ENCODE measurements at regions not wholly inside any gene's neighbourhood (a gene's known extent, or its start where the extent isn't known, plus 50 kb on each side); places are given as distances from the start of the nearest gene placed in this dataset.

DNA sequence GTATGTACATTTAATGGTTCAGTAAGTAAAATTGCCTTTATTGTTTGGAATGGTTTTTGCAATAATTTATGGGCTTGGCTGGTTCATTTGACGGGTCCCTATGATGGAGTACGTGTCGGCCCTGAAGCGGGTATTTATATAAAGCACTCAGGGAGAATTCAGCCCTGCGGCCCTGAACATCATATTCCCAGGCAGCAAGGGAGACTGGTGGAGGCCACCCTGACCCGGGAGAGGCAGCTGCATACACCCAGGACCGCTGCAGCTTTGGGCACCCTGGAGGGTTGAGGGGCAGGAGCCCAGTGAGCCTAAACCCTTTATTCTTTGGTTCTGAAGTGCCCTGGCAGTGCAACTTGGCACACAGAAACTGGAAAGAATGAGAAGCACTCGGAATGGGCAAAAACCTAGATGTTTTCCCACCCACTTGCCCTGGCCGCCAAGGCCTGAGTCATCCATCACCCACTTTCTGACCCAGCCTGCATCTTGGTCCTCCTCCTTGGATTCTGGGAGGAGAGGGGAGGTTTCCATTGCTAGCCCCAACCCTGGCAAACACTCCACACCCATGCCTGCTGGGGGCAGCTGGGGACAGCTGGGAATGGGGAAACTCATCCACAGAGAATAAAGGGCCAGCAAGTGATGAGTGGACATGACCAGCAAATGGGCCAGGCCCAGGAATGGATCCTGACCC lies 162.2 kb upstream of the TNRC6C start:
- no peak for DNase-seq (ENCODE audit: low spot score)
- no peak overlapping the region for H3K9ac ChIP-seq (ENCODE audit: low read depth in 1 of 2, low read length in 2 of 2)
- H3K4me3 ChIP-seq (ENCODE audit: low read depth in 1 of 3, low read length in 3 of 3) = no peak overlapping the region
- TF ChIP-seq FOXA2 (IDR thresholded peaks at IDR 0.05) (no peak), RXRA (IDR thresholded peaks at IDR 0.05) (no peak), NR2F2 (IDR thresholded peaks at IDR 0.05) (no peak), YY1 (IDR thresholded peaks at IDR 0.05) (no peak), SP1 (IDR thresholded peaks at IDR 0.05) (no peak), EGR1 (IDR thresholded peaks at IDR 0.05; ENCODE audit: low read depth in 2 of 2) (no peak), TAF1 (conservative IDR thresholded peaks at IDR 0.05) (no peak), FOXA1 (IDR thresholded peaks at IDR 0.05) (no peak)
- TF ChIP-seq, protein P1, sequence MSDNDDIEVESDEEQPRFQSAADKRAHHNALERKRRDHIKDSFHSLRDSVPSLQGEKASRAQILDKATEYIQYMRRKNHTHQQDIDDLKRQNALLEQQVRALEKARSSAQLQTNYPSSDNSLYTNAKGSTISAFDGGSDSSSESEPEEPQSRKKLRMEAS (IDR thresholded peaks at IDR 0.05) = no peak
- TF ChIP-seq, protein P2, sequence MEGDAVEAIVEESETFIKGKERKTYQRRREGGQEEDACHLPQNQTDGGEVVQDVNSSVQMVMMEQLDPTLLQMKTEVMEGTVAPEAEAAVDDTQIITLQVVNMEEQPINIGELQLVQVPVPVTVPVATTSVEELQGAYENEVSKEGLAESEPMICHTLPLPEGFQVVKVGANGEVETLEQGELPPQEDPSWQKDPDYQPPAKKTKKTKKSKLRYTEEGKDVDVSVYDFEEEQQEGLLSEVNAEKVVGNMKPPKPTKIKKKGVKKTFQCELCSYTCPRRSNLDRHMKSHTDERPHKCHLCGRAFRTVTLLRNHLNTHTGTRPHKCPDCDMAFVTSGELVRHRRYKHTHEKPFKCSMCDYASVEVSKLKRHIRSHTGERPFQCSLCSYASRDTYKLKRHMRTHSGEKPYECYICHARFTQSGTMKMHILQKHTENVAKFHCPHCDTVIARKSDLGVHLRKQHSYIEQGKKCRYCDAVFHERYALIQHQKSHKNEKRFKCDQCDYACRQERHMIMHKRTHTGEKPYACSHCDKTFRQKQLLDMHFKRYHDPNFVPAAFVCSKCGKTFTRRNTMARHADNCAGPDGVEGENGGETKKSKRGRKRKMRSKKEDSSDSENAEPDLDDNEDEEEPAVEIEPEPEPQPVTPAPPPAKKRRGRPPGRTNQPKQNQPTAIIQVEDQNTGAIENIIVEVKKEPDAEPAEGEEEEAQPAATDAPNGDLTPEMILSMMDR (IDR thresholded peaks at IDR 0.05; ENCODE audit: low read depth, low read length, missing input control) = no peak
- TF ChIP-seq, protein P3, sequence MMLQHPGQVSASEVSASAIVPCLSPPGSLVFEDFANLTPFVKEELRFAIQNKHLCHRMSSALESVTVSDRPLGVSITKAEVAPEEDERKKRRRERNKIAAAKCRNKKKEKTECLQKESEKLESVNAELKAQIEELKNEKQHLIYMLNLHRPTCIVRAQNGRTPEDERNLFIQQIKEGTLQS (IDR thresholded peaks at IDR 0.05) = no peak
- TF ChIP-seq, protein P4, sequence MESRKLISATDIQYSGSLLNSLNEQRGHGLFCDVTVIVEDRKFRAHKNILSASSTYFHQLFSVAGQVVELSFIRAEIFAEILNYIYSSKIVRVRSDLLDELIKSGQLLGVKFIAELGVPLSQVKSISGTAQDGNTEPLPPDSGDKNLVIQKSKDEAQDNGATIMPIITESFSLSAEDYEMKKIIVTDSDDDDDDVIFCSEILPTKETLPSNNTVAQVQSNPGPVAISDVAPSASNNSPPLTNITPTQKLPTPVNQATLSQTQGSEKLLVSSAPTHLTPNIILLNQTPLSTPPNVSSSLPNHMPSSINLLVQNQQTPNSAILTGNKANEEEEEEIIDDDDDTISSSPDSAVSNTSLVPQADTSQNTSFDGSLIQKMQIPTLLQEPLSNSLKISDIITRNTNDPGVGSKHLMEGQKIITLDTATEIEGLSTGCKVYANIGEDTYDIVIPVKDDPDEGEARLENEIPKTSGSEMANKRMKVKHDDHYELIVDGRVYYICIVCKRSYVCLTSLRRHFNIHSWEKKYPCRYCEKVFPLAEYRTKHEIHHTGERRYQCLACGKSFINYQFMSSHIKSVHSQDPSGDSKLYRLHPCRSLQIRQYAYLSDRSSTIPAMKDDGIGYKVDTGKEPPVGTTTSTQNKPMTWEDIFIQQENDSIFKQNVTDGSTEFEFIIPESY (IDR thresholded peaks at IDR 0.05) = no peak
- H3K36me3 ChIP-seq (ENCODE audit: control insufficient read depth in 4 of 4, insufficient read depth in 3 of 4, low read depth in 1 of 4, low read length in 3 of 4) = no peaks in the 10 kb centered on the region
- H3K4me1 ChIP-seq (ENCODE audit: control insufficient read depth in 4 of 4, insufficient read depth in 4 of 4, low read length in 3 of 4) = no peaks in the 10 kb centered on the region
- H3K27ac ChIP-seq (ENCODE audit: low read depth in 1 of 2, low read length in 2 of 2) = no peak overlapping the region
- no peaks in the 10 kb centered on the region for H3K9me3 ChIP-seq (ENCODE audit: control insufficient read depth in 4 of 4, low read length in 3 of 4)
- 82% methylated on average over 9 of the region's 9 CpGs for WGBS
- peaks cover 0 to 4% (median 3%) of the 10 kb centered on the region in 4 donors for H3K27me3 ChIP-seq (ENCODE audit: control insufficient read depth in 4 of 4, insufficient read depth in 4 of 4, low read length in 3 of 4)

DNA sequence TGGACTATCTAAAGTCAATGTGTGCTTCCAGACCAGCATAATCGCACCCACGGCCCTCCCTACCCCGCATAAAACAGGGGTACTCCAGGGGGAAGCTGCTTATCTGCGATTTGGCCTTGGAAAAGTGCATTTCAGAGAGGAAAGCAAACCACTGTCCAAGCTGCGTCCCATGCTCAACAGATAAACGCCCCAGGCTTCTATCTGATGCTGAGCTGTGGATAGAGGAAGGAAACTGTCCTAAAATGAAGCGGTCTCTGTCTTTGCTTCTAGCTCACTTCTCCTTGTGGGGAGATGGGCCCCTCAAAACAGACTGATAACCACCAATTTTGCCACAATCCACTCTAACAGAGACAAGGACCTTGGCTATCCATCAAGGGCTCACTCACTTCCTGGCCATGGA lies 160.5 kb upstream of the TNRC6C start:
- peaks cover 0 to 4% (median 3%) of the 10 kb centered on the region in 4 donors for H3K27me3 ChIP-seq (ENCODE audit: control insufficient read depth in 4 of 4, insufficient read depth in 4 of 4, low read length in 3 of 4)
- no peaks in the 10 kb centered on the region for H3K9me3 ChIP-seq (ENCODE audit: control insufficient read depth in 4 of 4, low read length in 3 of 4)
- H3K4me3 ChIP-seq (ENCODE audit: low read depth in 1 of 3, low read length in 3 of 3) = no peak overlapping the region
- TF ChIP-seq JUND (IDR thresholded peaks at IDR 0.05) = no peak
- no peak for TF ChIP-seq RXRA (IDR thresholded peaks at IDR 0.05)
- no peak for TF ChIP-seq RAD21 (IDR thresholded peaks at IDR 0.05)
- no peak for TF ChIP-seq YY1 (IDR thresholded peaks at IDR 0.05)
- no peak for TF ChIP-seq NR2F2 (IDR thresholded peaks at IDR 0.05)
- TF ChIP-seq, protein P1 (IDR thresholded peaks at IDR 0.05) = no peak
- TF ChIP-seq SP1 (IDR thresholded peaks at IDR 0.05) = no peak
- no peak for TF ChIP-seq TAF1 (conservative IDR thresholded peaks at IDR 0.05)
- TF ChIP-seq, protein P3 (IDR thresholded peaks at IDR 0.05) = no peak
- no peak for TF ChIP-seq GABPA (IDR thresholded peaks at IDR 0.05 in 1 of 2, conservative IDR thresholded peaks at IDR 0.05 in 1 of 2)
- TF ChIP-seq FOXA1 (IDR thresholded peaks at IDR 0.05) = no peak
- TF ChIP-seq, protein P5, sequence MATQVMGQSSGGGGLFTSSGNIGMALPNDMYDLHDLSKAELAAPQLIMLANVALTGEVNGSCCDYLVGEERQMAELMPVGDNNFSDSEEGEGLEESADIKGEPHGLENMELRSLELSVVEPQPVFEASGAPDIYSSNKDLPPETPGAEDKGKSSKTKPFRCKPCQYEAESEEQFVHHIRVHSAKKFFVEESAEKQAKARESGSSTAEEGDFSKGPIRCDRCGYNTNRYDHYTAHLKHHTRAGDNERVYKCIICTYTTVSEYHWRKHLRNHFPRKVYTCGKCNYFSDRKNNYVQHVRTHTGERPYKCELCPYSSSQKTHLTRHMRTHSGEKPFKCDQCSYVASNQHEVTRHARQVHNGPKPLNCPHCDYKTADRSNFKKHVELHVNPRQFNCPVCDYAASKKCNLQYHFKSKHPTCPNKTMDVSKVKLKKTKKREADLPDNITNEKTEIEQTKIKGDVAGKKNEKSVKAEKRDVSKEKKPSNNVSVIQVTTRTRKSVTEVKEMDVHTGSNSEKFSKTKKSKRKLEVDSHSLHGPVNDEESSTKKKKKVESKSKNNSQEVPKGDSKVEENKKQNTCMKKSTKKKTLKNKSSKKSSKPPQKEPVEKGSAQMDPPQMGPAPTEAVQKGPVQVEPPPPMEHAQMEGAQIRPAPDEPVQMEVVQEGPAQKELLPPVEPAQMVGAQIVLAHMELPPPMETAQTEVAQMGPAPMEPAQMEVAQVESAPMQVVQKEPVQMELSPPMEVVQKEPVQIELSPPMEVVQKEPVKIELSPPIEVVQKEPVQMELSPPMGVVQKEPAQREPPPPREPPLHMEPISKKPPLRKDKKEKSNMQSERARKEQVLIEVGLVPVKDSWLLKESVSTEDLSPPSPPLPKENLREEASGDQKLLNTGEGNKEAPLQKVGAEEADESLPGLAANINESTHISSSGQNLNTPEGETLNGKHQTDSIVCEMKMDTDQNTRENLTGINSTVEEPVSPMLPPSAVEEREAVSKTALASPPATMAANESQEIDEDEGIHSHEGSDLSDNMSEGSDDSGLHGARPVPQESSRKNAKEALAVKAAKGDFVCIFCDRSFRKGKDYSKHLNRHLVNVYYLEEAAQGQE (IDR thresholded peaks at IDR 0.05) = no peak
- no peak for TF ChIP-seq HNF4G (IDR thresholded peaks at IDR 0.05)
- no peak for TF ChIP-seq FOXA2 (IDR thresholded peaks at IDR 0.05)
- DNase-seq (ENCODE audit: low spot score) = no peak
- no peaks in the 10 kb centered on the region for H3K36me3 ChIP-seq (ENCODE audit: control insufficient read depth in 4 of 4, insufficient read depth in 3 of 4, low read depth in 1 of 4, low read length in 3 of 4)
- no peak overlapping the region for H3K9ac ChIP-seq (ENCODE audit: low read depth in 1 of 2, low read length in 2 of 2)
- H3K4me1 ChIP-seq (ENCODE audit: control insufficient read depth in 4 of 4, insufficient read depth in 4 of 4, low read length in 3 of 4) = no peaks in the 10 kb centered on the region
- no peak overlapping the region for H3K27ac ChIP-seq (ENCODE audit: low read depth in 1 of 2, low read length in 2 of 2)
- WGBS = 49% methylated on average over 7 of the region's 7 CpGs

Measured in liver (tissue), 8 donors.